ENCODE measurements at regions not wholly inside any gene's neighbourhood (a gene's known extent, or its start where the extent isn't known, plus 50 kb on each side); places are given as distances from the start of the nearest gene placed in this dataset.
"Not testable (repeated sequence)": the region's sequence is repeated elsewhere in the genome, so short reads cannot be mapped to it uniquely, and the experiment has no call there.

GRCh38 chr19:14277608-14278007, 71.6 kb upstream of the ADGRL1 start:
- H3K27me3 ChIP-seq = no peaks in the 10 kb centered on the region
- intact Hi-C loops (cut with DNase I) = no loop called here
- no peak overlapping the region for H3K9ac ChIP-seq (ENCODE audit: low read depth in 2 of 2, low read length in 2 of 2)
- no peak overlapping the region for H3K4me3 ChIP-seq
- H3K4me1 ChIP-seq = no peaks in the 10 kb centered on the region
- no peaks in the 10 kb centered on the region for H3K36me3 ChIP-seq
- no peak for TF ChIP-seq CTCF (IDR thresholded peaks at IDR 0.05)
- H3K9me3 ChIP-seq = no peaks in the 10 kb centered on the region
- DNase-seq = no peak
- H3K27ac ChIP-seq = no peak overlapping the region

DNA sequence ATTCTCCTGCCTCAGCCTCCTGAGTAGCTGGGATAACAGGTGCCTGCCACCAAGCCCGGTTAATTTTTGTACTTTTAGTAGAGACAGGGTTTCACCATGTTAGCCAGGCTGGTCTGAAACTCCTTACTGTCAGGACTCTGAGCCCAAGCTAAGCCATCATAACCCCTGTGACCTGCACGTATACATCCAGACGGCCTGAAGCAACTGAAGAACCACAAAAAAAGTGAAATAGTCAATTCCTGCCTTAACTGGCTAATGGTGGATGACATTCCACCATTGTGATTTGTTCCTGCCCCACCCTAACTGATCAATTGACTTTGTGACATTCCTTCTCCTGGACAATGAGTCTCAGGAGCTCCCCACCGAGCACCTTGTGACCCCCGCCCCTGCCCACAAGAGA, 69.9 kb upstream of the ADGRL1 start:
- H3K27me3 ChIP-seq; H3K36me3 ChIP-seq; DNase-seq; H3K9me3 ChIP-seq; intact Hi-C loops (cut with DNase I); H3K9ac ChIP-seq (ENCODE audit: low read depth in 2 of 2, low read length in 2 of 2); H3K27ac ChIP-seq; H3K4me3 ChIP-seq; H3K4me1 ChIP-seq: not testable (repeated sequence)

DNA sequence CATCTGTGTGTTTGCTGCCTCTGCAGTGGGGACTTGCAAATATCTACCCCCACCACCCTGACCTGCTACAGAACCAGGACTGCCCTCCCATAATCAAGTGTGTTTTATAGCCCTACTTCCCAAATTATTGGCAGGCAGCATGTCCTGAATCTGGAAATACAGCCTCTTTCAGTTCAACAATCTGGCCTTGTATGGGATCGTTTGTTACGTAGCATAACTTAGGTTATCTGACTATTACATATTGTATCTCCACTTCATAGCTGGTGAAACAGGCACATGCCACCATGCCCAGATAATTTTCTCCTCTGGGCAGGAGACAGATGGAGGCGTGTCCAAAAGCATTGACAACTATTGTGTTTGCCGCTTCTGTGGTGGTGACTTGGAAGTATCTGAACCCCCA, 66.7 kb upstream of the ADGRL1 start:
- intact Hi-C loops (cut with DNase I) = no loop called here
- Histone ChIP-seq H3K9ac (ENCODE audit: low read depth in 2 of 2, low read length in 2 of 2) (no peak overlapping the region), H3K9me3 (no peaks in the 10 kb centered on the region), H3K4me1 (no peaks in the 10 kb centered on the region), H3K27ac (no peak overlapping the region), H3K36me3 (no peaks in the 10 kb centered on the region), H3K27me3 (no peaks in the 10 kb centered on the region), H3K4me3 (no peak overlapping the region)
- no peak for TF ChIP-seq CTCF (IDR thresholded peaks at IDR 0.05)
- no peak for DNase-seq

GRCh38 chr19:14271840-14272239, 65.9 kb upstream of the ADGRL1 start:
- no peaks in the 10 kb centered on the region for H3K27me3 ChIP-seq
- TF ChIP-seq CTCF (IDR thresholded peaks at IDR 0.05) = no peak
- no peak for DNase-seq
- H3K4me1 ChIP-seq = no peaks in the 10 kb centered on the region
- intact Hi-C loops (cut with DNase I) = no loop called here
- H3K27ac ChIP-seq = no peak overlapping the region
- no peaks in the 10 kb centered on the region for H3K9me3 ChIP-seq
- H3K36me3 ChIP-seq = no peaks in the 10 kb centered on the region
- H3K9ac ChIP-seq (ENCODE audit: low read depth in 2 of 2, low read length in 2 of 2) = no peak overlapping the region
- H3K4me3 ChIP-seq = no peak overlapping the region

DNA sequence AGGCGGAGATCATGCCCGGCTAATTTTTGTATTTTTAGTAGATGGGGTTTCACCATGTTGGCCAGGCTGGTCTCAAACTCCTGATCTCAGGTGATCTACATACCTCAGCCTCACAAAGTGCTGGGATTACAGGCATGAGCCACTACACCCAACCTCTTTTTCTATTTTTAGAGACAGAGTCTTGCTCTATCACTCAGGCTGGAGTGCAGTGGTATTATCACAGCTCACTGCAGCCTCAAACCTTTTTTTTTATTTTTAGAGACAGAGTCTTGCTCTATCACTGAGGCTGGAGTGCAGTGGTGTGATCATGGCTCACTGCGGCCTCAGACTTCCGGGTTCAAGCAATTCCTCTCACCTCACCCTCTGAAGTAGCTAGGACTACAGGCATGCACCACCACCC, 64.6 kb upstream of the ADGRL1 start:
- H3K36me3 ChIP-seq; intact Hi-C loops (cut with DNase I); DNase-seq; H3K9me3 ChIP-seq; H3K4me3 ChIP-seq; H3K4me1 ChIP-seq; H3K27ac ChIP-seq; H3K27me3 ChIP-seq; H3K9ac ChIP-seq (ENCODE audit: low read depth in 2 of 2, low read length in 2 of 2): not testable (repeated sequence)

GRCh38 chr19:14267224-14267741, 61.3 kb upstream of the ADGRL1 start:
- H3K27ac ChIP-seq = no peak overlapping the region
- intact Hi-C loops (cut with DNase I) = no loop called here
- H3K4me3 ChIP-seq = no peak overlapping the region
- no peak overlapping the region for H3K9ac ChIP-seq (ENCODE audit: low read depth in 2 of 2, low read length in 2 of 2)
- H3K9me3 ChIP-seq = no peaks in the 10 kb centered on the region
- H3K27me3 ChIP-seq = peaks cover 11% of the 10 kb centered on the region
- no peaks in the 10 kb centered on the region for H3K4me1 ChIP-seq
- no peak for TF ChIP-seq CTCF (IDR thresholded peaks at IDR 0.05)
- H3K36me3 ChIP-seq = no peaks in the 10 kb centered on the region
- no peak for DNase-seq

DNA sequence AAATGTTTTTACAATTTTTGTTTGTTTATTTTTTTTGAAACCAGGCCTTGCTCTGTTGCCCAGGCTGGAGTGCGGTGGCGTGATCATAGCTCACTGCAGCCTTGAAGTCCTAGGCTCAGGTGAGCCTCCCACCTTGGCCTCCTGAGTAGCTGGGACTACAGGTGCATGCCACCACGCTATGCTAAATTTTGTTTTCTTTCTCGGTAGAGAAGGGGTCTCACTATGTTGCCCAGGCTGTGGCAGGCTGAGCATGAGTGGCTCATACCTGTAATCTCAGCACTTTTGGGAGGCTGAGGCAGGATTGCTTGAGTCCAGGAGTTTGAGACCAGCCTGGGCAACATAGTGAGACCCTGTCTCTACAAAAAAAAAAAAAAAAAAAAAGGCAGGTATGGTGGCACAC, 60.2 kb upstream of the ADGRL1 start:
- H3K4me3 ChIP-seq; H3K9ac ChIP-seq (ENCODE audit: low read depth in 2 of 2, low read length in 2 of 2); H3K36me3 ChIP-seq; H3K4me1 ChIP-seq; DNase-seq; H3K27ac ChIP-seq; H3K9me3 ChIP-seq; intact Hi-C loops (cut with DNase I): not testable (repeated sequence)
- peaks cover 11% of the 10 kb centered on the region for H3K27me3 ChIP-seq

Data from colonic mucosa (tissue), 4 donors.